SW480 (cell line): ENCODE measurements at regions not wholly inside any gene's neighbourhood (a gene's known extent, or its start where the extent isn't known, plus 50 kb on each side); places are given as distances from the start of the nearest gene placed in this dataset.
"Not testable (repeated sequence)": the region's sequence is repeated elsewhere in the genome, so short reads cannot be mapped to it uniquely, and the experiment has no call there.

ENCODE experiments used
- DNase-seq: peaks from one replicate; pipeline ENCODE4 v3.0.0-alpha.2; 2016; ENCODE audit warnings: low spot score

DNA sequence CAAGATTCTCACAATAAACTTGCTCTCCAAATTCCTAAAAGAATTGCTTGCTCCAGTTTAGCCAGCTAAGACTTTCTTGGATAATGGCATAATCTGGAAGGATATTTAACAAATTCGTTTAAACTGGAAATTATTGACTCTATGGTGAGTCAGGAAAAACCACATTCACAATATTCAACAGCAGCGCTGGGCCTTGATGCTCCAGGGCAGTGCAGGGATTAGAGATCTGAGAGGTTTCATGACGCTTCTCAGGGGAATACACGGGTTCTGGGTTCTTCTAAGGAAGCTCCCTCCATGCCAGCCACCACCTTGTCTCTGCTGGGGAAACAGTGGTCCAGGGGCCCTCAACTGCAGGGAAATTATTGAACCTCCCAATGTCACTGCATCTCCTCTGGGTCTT is 123.3 kb upstream of the FAM20C start:
- not testable (repeated sequence) for DNase-seq

DNA sequence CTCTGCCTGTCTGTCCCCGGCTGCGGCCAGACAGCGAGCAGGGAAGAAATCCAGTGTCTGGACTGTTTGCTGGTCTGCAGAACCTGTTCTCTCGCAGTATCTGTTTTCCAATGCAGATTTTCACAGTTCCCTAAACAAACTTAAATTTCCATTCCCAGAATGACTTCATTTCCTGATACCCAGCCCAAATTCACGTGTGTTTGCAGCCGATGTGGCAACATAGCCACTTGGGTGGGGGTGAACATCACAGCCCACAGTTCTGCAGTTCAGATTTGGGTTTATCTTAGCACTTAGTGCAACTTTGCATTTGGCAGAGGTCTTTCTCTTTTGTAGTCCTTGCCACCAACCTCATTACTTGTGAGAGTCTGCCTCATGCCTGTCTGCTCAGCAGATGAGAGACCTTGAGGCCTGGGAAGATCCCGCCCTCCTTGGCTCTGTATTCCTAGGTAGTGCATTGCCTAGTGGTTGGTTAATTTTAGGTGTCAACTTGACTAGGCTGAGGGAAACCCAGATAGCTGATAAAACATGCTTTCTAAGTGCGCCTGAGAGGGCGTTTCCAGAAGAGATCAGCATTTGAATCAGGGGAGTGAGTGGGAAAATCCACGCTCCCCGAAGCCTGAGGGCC is 122.8 kb upstream of the FAM20C start:
- not testable (repeated sequence) for DNase-seq

DNA sequence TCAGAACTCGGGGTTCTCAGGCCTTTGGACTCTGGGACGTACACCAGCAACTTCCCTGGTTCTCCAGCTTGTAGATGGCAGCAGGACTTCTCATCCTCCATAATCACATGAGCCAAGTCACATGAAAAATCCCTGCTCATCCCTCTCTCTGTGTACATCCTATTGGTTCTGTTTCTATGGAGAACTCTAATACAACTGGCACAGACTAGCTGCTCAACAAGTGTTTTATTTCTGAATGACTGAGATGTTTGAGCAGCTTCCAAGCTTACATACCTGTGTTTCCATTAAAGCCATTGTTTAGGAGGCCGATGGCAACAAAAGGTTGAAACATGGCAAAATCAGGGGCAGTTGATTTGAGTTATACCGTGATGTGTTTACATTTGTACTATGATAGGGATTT is 122.2 kb upstream of the FAM20C start:
- DNase-seq, result not testable (repeated sequence)

DNA sequence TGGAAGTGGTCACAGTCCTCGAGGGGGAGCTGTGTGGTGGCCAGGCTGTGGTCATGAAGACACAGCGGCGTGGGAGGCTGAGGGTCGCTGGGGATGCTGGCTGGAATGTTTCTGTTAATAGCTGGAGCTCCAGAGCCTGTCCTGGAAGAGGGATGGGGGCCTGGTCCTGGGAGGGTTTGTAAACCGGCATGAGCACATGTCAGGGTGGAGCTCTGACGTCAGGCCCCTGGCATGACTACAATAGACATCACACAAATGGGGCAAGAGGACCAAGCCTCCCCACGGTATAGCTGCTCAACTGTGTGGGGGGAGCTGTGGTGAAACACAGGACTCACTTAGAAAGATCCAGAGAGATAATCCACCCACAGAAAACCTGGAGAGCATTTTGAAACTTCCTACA is 121.4 kb upstream of the FAM20C start:
- not testable (repeated sequence) for DNase-seq

- not testable (repeated sequence) for DNase-seq
Measured at GRCh38 chr7:72266-73057, 119.9 kb upstream of the FAM20C start.

GRCh38 chr7:73058-73331 is 119.4 kb upstream of the FAM20C start:
- DNase-seq, result not testable (repeated sequence)

GRCh38 chr7:74008-74540 is 118.3 kb upstream of the FAM20C start:
- not testable (repeated sequence) for DNase-seq

- not testable (repeated sequence) for DNase-seq
Measured at GRCh38 chr7:75511-75910, 116.9 kb upstream of the FAM20C start.

DNA sequence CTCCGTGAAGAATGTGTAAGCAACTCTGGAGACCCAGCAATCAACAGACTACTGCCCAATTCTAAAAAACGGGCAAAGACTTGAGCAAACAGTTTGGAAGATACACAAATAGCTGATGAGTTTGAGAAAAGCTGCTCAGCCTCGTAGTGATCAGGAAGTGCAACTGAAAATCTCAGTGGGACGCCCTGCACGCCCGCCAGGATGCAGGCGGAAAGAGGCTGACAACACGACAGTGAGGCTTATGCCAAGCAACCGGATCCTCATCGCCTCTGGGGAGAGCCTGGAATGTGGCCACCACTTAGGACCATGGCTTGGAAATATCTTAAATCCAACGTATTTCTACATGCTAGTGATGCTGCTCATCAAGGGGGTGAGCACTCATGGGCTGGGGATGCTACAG is 116.2 kb upstream of the FAM20C start:
- DNase-seq, result not testable (repeated sequence)

DNA sequence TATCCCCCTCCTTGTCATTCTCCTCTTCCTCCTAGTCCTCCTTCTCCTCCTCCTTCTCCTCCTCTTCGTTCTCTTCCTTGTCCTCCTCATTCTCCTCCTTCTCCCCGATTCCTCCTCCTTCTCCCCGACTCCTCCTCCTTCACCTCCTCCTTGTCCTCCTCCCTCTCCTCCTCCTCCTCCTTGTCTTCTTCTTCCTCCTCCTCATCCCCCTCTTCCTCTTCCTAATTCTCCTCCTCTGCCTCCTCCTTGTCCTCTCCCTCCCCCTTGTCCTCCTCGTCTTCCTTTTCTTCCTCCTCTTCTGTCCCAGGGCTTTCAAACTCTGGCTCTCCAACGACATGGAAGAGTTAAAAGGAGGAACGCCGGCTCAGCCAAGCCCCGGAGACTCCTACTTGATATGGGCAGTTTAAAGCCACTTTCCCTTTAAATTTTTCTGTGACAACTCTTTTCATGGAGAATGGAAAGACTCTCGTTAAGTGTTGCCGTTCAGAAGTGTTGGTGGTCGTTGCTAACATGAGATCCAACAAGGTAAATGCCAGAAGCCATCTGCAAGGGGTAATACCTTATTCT is 115.5 kb upstream of the FAM20C start:
- DNase-seq, result not testable (repeated sequence)

DNA sequence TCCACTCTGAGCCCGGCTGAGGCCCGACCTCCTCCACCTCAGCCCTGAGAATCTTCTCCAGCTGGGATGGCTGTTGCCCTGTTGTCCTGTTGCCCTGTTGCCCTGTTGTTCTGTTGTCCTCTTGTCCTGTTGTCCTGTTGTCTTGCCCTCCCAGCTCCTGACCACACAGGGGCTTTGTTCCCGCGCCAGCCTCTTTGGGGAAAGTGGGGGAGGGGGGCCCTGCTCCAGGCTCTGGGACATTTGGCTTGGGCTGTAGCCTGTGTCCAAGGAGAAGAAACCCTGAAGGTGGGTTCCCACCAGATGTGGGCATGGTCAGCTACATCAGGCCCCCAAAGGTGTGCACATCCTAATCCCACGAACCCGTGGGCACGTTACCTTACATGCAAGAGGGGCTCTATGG is 113.5 kb upstream of the FAM20C start:
- not testable (repeated sequence) for DNase-seq

GRCh38 chr7:79400-80055 is 112.8 kb upstream of the FAM20C start:
- not testable (repeated sequence) for DNase-seq

DNA sequence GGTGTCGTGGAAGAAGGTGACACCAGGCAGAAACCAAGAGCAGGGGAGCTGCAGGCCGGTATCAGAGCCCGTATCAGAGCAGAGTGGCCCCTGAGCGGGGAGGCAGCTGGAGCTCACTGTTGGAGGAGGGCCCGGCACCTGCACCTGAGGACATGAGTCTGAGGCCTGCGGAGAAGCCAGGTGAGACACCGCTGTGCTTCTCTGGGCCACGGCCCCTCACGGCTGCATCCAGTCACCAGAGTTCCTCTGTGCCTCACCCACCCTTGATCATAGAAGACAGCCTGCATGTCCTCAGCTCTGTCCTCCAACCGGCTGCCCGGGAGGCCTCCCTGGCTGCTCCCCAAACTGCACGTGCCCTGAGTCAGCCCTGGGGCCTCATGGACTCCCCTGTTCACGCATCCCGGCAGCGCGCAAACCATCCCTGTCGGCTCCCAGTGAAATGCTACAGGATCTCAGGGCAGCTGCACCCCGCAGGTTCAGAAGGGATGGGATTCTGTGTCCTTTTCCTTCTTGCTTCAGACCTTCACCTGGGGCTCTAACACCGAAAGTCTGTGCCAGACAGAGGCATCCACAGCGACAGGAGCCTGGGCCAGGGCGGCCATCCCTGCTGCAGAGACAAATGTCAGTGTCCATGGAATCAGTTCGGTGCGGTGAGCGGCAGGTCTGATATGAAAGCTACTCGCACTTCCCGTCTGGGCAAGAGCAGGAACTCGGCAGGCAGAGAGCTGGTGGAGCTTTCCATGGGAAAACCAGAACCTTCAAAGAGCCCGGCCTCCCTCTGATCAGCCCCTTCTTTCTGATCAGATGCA is 111.9 kb upstream of the FAM20C start:
- DNase-seq, result no peak

DNA sequence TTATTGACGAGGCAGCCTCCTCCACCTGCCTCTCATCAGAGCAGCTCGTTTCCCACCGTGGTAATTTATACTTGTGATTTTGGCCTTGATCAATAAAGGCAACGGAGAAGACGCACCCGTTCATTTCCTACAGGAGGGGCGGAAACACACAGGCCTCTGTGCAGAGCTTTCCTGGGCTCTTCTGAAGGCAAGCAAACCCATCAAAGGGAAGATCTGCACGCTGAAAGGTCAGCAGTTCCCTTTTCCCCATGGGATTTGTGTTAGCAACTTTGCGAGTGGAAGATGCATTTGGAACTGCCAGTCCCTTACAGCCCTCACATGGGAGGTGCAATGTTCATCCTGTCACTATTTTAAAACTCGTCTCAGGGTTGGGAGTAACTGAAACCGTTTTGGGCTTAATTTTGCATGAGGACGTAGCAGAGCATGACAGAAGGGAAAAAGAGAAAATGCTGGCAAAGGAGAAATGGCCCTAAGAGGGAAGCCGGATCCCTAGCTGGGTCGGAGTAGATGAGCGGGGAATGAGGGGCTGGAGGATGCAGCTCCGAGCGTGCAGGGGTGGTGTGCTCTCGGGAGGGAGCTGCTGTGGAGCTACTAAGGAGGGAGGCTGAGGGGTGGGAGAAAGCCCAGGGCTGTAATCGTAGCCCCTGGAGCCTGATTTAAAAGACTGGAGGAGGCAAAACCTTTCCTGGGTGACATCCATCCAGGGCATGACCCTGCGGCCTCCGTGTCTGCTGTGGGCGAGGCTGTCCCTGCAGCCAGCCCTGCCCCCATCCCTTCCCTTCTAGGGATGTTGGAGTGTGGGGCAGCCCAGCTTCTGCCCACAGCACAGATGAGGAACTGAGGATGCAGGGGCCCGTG is 111.1 kb upstream of the FAM20C start:
- DNase-seq, result no peak

- DNase-seq, result peak; percentile 40
Measured at GRCh38 chr7:81926-82756, 110.2 kb upstream of the FAM20C start.

GRCh38 chr7:82757-83155 is 109.6 kb upstream of the FAM20C start:
- DNase-seq, result no peak

- no peak for DNase-seq
Measured at GRCh38 chr7:83441-83840, 108.9 kb upstream of the FAM20C start.

GRCh38 chr7:83861-84632 is 108.3 kb upstream of the FAM20C start:
- DNase-seq, result no peak

GRCh38 chr7:84633-85020 is 107.7 kb upstream of the FAM20C start:
- no peak for DNase-seq
